GM21447 (cell line): ENCODE measurements at regions not wholly inside any gene's neighbourhood (a gene's known extent, or its start where the extent isn't known, plus 50 kb on each side); places are given as distances from the start of the nearest gene placed in this dataset.

ENCODE experiments used
- ATAC-seq: cut with Tn5 transposase; IDR thresholded peaks from one replicate; pipeline ENCODE4 v1.9.1; 2021; ENCODE audit not compliant: unreplicated experiment

DNA sequence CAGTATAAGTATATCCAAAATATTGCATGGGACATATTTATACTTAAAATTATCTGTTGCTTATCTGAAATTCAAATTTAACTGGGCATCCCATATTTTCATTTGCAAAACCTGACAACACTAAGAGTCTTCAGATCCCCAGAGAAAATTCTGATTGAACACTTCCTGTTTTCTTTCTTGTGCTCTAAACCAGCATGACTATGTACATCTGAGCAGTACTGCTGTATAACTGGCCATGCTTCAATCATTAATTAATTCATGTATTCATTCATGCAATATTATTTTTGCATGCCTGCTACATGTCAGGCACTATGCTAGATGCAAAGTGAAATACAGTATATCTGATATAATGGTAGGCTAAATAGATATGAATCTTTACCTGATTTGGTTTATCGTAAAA, 461.2 kb downstream of the TLR4 start:
- no peak for ATAC-seq

DNA sequence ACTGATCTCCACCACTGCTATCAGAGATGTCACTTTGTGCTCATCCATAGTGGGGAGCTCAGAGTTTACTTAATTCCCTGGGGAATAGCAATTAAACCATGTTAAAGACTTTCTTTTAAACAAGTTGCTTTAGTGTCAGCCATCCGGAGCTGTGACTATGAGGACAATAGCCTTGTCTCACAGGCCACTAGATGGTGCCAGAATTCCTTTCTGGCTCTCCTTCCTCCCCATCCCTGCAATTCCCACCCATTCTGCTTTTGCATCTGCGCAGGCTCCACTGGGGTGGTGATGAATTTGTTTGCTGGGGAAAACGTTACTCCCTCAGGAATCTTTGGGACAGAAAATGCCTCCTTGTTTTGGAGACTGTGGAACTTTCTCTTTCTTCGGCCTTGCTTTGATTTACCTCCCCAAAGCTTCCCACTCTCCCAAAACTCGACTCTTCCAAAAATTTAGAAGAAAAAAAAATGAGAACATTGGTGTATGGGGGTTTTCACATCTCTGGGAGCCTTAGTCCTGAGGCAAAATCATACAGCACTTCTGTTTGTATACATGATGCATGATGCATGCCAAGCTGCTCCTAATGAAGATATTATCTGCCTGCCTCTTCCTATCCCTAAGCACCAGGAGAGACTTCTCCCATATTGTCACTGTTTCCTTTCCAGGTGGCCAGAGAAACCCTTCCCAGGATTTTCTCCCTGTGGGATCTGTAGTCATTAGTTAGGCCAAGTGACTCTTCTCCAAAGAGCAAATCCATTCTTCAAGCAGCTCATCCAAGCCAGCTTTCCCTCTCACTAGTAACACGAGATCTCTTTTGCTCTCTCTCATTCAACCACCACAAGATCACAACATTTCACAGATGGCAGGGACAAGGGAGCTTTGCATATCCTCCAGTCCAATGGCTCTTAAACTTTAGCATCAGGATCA, 466.1 kb downstream of the TLR4 start:
- no peak for ATAC-seq

DNA sequence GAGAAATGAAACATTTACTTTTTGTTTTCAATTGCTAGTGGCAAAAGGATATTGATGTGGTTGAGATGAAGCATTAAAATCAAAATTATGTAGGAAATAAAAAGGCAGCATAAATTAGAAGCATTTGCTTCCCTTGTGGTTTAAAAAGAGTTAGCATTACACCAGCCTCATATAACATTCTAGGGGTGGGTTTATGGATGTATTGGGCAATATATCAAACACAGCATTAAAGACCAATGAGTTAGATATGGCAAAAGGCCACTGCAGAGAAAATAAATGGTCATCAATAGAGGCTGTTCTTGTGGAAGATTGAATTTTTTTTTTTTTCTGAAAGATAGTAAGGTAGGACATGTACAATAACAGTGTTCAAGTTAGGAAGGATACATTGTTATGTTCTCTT, 473.0 kb downstream of the TLR4 start:
- no peak for ATAC-seq

DNA sequence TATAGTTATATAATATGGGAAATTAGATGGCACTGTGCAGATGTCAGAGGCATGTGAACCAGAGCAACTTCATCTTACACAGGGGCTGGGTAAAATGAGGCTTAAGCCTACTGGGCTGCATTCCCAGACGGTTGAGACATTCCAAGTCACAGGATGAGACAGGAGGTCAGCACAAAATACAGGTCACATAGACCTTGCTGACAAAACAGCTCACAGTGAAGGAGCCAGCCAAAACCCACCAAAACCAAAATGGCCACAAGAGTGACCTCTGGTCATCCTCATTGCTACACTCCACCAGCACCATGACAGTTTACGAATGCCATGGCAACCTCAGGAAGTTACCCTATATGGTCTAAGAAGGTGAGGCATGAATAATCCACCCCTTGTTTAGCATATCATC, 479.4 kb downstream of the TLR4 start:
- no peak for ATAC-seq

DNA sequence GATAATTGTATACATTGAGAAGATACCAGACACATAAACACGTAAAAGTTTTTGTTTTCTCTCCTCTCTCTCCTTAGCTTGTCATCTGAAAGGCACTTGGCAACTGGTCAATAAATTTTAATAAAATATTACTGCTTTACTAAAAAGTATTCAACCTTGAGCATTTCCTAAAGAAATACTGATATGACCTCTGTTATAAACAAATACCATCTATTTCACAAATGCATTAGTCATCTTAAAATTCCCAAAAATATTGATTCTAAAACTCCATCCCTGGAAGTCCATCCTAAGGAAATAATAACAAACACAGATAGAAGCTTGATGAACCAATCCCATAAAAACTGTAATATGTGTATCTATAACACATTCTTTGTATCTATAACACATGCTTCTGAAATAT, 483.2 kb downstream of the TLR4 start:
- ATAC-seq: no peak

DNA sequence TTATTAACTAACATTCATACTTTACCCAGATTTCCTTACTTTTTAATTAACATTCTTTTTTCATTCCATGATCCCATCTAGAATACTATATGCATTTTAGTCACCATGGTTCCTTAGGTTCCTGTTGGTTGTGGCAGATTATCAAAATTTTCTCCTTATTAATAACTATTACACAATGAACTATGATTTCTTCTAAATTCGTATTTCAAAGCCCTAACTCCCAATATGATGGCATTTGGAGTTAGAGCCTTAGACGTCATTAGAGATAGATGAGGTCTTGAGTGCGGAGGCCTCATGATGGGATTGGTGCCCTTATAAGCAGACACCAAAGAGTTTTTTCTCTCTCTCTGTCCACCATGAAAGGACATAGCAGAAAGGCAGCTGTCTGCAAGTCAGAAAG, 485.4 kb downstream of the TLR4 start:
- no peak for ATAC-seq

DNA sequence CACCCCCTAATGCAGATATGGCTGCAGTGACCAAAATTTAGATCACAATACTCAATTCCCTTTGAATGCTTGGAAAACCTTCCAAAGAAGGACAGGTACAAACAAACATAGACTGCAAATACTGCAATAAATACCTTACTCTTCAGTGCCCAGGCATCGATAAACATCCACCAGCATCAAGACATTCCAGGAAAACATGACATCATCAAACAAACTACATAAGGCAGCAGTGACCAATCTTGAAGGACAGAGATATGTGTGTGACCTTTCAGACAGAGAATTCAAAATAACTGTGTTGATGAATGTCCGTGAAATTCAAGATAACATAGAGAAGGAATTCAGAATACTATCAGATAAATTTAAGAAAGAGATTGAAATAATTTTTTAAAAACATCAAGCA, 488.6 kb downstream of the TLR4 start:
- ATAC-seq: no peak

DNA sequence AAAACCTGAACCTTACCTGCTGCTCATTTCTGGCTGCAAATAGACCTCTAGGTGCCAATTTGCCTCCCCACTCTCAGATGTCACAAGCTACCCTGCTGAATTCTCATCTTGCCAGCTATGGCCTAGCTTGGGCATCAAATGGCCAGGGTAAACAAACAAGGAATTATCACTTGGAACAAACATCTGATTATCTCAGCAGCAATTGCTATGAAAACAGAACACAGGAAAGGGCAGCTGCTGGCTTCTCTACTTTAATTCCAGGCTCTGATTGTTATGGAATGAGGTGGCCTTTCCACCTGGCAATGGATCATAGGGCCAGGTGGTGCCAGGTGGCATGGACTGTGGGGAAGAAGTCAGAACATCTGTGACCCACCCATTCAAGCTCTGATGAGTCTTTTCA, 505.1 kb downstream of the TLR4 start:
- ATAC-seq: no peak

DNA sequence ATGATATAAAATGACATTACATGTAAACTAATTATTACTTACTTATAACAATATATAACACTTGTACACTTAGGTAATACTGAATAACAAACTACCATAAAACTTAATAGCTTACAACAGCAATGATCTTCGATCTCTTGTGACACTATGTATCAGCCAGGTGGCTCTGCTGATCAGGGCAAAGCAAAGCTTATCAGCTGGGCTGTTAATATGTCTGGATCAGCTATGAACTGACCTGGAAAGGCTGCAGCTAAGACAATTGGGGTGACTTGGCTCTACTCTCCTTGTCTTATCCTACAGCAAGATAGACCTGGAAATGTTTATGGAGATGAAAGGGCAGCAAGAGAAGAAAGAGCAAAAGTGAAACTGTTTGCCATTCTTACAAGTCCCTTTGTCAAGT, 511.3 kb downstream of the TLR4 start:
- no peak for ATAC-seq

DNA sequence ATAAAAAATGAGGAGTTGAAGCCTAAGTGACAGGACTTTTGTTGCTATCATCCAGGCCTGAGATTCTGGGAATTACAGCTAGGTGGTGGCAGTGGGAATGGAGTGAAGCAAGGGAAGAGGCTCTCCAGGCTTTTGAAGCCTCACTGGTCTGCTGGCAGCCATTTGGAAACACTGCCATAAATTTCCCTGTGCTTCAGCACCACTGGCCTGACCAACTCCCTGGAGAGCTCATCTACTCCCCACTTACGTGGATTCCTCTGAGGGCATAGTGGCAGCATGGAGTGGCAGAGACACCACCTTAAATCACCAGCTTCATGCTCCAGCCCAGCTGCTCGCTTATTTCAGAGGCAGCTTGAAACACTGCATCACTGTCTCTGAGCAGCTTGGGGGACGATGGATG, 518.2 kb downstream of the TLR4 start:
- no peak for ATAC-seq

DNA sequence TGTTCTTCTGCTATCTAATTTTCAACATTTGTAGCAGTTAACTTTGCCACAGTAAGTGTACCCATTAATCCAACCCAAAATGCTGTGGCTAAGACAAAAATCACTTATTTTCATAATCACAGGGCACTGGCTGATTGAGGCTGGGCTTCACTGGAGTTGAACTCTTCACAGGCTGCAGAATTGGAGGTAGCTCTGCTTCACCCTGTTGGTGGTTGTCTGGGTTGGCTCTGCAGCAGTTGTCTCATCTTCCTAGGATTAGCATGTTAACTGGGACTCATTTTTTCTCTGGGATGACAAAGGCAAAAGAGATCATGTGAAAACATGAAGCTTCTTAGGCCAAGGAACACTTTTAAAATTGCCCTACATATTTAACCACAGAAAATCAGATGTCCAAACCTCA, 518.9 kb downstream of the TLR4 start:
- no peak for ATAC-seq

DNA sequence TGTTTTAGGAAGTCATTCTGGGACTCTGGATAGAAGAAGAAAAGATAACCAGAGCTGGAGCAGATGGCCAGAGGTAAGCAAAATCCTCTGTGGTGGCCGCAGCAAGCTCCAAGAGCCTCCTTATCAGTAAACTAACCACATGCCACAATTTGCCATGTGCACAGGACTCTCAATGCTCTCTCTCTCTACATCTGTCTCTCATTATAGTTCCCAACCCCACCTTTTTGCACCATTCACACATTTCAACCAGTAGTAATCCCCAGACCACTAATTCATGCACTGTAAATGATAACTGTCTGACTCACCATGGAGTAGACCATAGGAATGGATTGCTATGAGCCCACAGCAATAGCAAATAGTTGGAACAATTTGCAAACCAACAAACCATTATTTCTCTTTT, 526.1 kb downstream of the TLR4 start:
- ATAC-seq: no peak

DNA sequence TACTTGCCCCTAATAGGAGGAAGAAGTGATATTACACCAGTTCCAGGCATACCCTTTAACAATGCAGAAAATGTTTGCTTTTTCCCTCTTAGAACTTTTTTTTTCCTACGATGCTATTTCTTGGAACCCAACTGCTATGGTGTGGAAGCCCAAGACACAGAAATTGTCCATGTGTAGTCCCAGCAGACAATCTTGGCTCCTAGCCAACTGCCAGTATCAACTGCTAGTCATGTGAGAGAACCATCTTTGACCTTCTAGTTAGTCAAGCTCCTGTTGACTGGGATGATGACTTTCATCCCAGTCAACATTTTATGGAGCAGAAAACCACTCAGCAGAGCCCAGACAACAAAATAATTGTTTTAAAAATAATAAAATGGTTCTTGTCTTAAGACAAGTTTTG, 532.4 kb downstream of the TLR4 start:
- ATAC-seq: no peak

DNA sequence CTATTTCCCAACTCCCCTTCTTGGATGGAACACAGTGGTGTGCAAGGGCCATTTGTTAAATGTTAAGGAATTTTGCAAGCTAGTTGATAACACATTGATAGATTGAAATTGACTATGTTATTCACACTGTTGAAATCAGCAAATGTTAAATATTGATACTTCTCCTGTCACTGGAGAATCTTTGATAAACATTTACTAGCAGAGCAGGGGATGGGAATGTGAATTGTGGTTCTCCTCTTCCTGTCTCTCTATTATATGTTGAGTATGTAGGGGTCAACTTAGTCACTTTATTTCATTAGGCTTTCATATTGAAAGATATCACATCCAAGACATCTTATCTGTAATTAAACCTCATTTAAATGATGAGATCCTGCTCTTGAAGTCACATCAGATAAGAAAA, 533.9 kb downstream of the TLR4 start:
- no peak for ATAC-seq

DNA sequence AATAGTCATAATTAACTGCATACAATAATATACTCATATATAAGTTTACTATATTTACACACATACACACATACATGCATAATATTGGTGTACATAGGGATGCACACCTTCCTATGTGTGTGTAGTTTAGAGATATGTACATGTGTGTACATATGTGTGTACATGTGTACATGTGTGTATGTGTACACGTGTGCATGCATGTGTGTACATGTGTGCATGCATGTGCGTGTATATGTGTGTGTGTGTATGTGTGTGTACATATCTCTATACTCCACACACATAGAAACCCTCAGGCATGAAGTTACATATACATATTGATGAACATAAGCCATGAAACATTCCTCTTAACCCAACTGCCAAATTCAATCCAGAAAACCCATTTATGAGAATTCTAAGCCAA, 547.8 kb downstream of the TLR4 start:
- ATAC-seq: no peak

DNA sequence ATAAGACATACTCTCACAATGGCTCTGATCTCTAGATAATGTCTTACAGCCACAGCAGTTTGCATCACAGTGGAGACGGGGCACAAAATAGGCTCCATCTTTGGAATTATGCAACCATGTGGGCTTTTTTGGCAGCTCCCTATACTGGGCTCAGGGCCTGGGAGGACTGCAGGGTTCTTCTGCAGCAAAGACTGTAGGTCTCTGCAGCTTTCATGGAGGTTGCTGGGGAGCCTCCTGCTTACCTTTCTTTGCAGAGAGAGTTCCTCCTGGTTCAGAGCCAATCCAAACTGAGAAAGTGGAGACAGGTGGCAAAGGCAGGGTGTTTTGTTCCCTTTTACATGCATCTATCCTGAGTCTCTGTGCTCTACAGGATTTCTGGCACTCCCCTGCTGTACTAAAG, 558.0 kb downstream of the TLR4 start:
- ATAC-seq: no peak

DNA sequence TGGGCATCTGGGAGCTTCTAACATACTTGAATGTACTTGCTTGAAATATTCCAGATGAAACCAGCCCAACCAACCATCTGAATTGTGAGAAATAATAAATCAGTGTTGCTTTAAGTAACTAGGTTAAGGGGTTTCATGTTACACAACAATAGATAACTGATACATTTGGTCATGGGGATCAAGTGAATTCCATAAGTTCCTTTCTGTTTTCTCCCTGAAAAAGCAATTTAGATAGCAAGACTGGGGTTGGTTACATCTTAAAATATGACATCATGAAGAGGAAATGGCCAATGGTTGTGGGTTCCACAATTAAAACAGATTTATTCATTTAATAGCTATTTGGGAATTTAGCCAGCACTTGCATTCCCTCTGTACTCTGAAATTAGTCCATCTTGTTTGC, 559.7 kb downstream of the TLR4 start:
- no peak for ATAC-seq

DNA sequence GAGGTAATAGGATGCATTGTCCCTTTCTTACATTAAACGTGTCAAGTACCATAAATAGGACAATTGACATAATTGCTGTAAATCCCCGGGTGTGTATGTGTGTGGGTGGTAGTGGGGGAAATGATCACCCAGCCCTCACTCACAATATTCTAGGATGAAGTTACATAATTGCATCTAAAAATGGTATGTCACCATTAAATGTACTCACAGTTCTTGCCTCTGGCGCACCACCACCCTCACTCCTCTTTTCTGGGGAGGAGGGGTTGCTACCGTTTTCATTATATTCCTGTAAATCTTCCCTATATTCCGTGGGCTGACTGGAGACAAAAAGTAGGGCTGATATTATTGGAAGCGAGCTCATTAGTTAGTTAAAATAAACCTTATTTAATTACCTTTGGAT, 563.8 kb downstream of the TLR4 start:
- no peak for ATAC-seq

DNA sequence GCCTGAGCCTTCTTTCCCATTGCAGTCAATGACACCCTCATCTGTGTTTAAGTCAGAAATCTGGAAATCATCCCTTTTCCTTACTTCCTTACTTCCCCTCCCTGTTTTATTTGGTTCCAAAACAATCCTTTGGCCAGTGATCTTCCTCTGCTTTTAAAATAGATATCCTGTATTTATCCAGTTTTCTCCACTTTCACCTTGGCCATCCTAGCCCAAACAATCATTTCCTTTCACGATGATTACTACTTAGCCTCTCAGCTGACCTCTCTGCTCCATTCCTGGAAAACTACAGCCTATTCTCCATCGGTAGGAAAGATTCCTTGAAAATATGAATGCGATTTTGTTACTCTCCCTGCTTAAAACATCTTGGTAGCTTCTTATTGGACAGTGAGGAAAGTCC, 565.4 kb downstream of the TLR4 start:
- ATAC-seq: no peak

DNA sequence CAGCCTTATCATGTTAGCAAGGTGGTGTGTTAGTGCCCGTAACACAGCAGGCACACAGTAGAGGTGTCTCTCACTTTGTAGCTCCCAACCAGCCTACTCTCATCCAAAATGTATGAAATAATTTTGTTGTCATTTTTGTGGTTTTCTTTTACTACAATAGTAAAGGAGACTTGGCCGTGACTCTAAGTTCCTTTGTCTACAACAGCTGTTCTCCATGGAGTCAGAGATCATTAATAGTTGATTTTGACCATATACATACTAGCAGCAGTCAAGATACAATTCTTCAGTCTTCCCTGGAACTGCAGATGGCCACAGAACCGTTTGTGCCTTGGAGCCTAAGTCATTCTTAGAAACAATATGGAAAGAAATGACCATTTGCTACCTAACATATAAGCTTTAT, 567.1 kb downstream of the TLR4 start:
- ATAC-seq: no peak

DNA sequence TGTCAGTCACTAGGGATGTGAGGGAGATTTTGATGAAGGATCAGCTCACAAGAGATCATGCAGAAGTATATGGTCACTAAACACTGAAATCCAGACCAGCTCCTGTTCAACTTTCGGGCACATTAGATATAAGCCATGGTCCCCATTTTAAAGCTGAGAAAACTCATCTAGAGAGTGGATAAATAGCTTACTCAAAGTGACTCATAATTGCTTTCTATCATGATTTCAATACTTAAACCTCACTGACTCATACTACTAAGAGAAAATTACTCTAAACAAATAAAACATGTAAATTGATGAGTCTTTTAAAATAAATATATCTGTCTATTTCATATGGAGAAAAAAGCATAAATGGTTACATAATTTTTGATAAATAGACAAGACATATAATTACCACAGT, 567.7 kb downstream of the TLR4 start:
- no peak for ATAC-seq

DNA sequence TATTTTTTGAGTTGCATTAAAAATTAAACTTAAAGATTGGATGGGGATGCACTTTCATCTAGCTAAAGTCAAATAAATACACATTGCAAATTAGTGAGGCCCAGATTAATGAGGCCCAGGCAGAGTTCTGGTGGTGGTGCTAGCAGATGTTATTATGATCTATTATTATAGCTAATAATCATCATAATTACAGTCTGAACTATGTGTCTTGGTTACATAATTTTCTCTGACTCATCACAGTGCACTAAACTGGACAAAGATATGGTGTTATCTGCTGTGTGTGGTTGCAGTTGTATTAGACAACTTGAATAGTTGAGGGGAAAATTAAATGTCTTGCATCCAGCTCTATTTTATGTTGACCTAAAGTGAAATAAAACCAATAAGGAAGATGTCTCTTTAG, 568.8 kb downstream of the TLR4 start:
- no peak for ATAC-seq

DNA sequence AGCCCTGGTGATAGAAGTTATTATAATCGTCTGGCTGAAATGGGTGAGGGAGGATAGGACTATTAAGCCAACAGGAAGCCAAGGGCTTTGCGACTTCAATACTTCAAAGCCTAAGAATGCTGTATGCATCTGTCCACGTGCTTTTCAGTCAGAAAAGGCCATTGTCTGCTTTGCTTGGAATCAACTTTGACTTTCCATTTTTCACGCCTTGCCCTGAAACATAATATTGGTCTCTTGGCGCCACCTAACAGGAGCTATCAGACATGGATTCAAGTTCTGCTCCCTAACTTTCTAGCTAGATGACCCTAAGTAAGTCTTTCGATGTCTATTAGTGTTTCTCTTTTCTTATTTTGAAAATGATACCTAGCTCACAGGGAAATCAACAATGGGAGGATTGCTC, 572.6 kb downstream of the TLR4 start:
- ATAC-seq: no peak
